Tibial nerve (tissue), 4 donors: ENCODE measurements at regions not wholly inside any gene's neighbourhood (a gene's known extent, or its start where the extent isn't known, plus 50 kb on each side); places are given as distances from the start of the nearest gene placed in this dataset.

Experiments
- EP300 ChIP-seq, 2 donors: sonication (generic); formaldehyde crosslinking; IDR thresholded peaks; one replicate each; pipeline ENCODE4 v1.6.1; 2017; ENCODE audit warnings: antibody characterized with exemption in 2 of 2, mild to moderate bottlenecking in 1 of 2
- POLR2A ChIP-seq, 2 donors: fragments of 450-650 bp; IDR thresholded peaks; one replicate each; pipeline ENCODE4 v1.6.1; 2017; ENCODE audit warnings: antibody characterized with exemption in 2 of 2, mild to moderate bottlenecking in 2 of 2, moderate library complexity in 2 of 2
- TF ChIP-seq, protein P1 (sequence below), 5 experiments: fragments of 200-600 bp in 3 of 5; fragments of 450-650 bp in 2 of 5; sonication (generic) in 3 of 5; IDR thresholded peaks; one replicate each; pipeline ENCODE4 v1.5.1; 2016 to 2019; ENCODE audit warnings: antibody characterized with exemption in 5 of 5, mild to moderate bottlenecking in 3 of 5, moderate library complexity in 2 of 5

DNA sequence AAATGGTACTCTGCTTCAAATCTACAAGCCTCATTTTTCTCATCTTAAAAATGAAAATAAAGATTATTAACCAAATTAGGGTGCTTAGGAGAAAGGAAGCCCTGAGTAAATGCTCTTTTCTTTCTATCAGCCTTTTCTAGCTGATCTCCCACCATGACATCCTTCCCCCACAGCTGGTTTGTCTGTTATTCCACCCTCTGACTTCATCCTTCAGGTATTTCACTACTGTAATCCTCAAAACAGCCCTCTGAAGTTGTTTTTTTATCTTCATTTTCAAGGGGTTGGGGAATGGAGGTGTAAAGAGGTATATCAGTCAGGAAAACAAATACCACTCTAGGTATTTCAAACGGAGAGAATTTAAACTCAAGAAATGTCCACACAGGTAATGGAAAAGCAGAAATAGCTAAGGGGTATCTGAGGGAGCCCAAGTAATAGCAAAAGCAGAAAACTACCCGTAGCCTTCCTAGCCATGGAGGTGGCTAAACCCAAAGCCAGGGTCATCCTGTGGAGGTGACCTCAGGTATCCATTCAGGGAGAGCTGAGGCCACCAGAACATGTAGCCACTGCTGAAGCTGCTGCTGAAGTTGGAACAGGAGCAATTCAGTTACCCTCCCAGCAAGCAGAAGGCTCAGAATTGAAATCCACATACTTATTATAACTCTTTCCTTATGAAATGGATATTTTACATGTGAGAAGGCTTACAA, 990.9 kb upstream of the ACVR2A start:
- TF ChIP-seq, protein P1, sequence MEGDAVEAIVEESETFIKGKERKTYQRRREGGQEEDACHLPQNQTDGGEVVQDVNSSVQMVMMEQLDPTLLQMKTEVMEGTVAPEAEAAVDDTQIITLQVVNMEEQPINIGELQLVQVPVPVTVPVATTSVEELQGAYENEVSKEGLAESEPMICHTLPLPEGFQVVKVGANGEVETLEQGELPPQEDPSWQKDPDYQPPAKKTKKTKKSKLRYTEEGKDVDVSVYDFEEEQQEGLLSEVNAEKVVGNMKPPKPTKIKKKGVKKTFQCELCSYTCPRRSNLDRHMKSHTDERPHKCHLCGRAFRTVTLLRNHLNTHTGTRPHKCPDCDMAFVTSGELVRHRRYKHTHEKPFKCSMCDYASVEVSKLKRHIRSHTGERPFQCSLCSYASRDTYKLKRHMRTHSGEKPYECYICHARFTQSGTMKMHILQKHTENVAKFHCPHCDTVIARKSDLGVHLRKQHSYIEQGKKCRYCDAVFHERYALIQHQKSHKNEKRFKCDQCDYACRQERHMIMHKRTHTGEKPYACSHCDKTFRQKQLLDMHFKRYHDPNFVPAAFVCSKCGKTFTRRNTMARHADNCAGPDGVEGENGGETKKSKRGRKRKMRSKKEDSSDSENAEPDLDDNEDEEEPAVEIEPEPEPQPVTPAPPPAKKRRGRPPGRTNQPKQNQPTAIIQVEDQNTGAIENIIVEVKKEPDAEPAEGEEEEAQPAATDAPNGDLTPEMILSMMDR (IDR thresholded peaks at IDR 0.05): no peak
- TF ChIP-seq POLR2A (IDR thresholded peaks at IDR 0.05): no peak
- no peak for TF ChIP-seq EP300 (IDR thresholded peaks at IDR 0.05)
